ENCODE measurements at regions not wholly inside any gene's neighbourhood (a gene's known extent, or its start where the extent isn't known, plus 50 kb on each side); places are given as distances from the start of the nearest gene placed in this dataset.

GRCh38 chr2:121110924-121111323 lies 174.1 kb downstream of the TFCP2L1 start:
- no peak for DNase-seq (ENCODE audit: extremely low read depth, low read depth)

DNA sequence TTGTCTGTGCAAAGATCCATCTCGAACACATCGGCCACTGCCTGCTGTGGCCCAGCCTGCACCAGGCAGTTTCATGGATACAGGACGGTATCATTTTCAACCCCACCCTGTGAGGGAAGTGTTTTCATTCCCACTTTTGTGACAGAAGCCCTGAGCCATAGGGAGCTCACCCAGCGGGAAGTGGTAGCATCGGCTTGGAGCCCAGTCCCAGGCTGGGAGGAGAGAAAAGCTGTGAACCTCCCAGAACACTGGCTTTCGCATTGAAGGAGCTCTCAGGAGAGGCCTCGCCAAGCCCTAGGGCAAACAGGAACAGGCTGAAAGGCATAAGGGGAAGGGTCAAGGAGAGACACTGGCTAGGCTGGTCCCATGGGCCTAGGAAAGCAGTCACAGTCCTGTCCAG lies 166.1 kb downstream of the TFCP2L1 start:
- no peak for DNase-seq (ENCODE audit: extremely low read depth, low read depth)

GRCh38 chr2:121120411-121120810 lies 164.6 kb downstream of the TFCP2L1 start:
- DNase-seq (ENCODE audit: extremely low read depth, low read depth), result no peak

GRCh38 chr2:121120991-121121390 lies 164.0 kb downstream of the TFCP2L1 start:
- DNase-seq (ENCODE audit: extremely low read depth, low read depth), result no peak

DNA sequence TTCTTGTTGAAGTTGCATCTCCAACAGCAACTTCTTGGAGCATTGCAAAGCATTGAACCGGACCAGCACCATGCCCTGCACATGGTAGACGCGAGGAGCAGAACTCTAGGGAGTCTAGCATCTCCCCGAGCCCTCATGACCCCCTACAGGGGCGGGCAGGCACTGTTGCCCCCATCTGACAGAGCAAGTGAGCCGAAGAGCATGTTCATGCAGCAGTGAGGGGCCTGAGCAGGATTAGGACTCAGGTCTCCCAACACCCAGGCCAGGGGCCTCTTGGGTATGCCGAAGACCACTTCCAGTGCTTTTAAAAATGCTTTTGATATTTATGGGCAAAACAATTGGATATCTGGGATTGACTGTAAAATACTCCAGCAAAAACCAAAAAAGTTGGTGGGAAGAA lies 163.3 kb downstream of the TFCP2L1 start:
- no peak for DNase-seq (ENCODE audit: extremely low read depth, low read depth)

GRCh38 chr2:121123268-121123667 lies 161.7 kb downstream of the TFCP2L1 start:
- no peak for DNase-seq (ENCODE audit: extremely low read depth, low read depth)

GRCh38 chr2:121124330-121124729 lies 160.7 kb downstream of the TFCP2L1 start:
- no peak for DNase-seq (ENCODE audit: extremely low read depth, low read depth)

DNA sequence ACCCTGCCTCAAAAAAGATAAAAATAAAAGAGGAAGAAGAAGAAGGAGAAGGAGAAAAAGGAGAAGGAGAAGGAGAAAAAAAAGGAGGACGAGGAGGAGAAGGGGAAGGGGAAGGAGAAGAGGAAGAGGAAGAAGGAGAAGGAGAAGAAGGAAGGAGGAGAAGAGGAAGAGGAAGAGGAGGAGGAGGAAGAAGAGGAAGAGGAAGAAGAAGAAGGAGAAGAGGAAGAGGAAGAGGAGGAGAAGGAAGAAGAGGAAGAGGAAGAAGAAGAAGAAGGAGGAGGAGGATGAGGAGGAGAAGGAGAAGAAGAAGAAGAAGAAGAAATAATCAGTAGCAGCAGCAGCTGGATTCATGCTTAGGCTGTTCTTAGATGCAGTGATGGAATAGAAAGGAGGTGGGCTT lies 159.7 kb downstream of the TFCP2L1 start:
- no peak for DNase-seq (ENCODE audit: extremely low read depth, low read depth)

DNA sequence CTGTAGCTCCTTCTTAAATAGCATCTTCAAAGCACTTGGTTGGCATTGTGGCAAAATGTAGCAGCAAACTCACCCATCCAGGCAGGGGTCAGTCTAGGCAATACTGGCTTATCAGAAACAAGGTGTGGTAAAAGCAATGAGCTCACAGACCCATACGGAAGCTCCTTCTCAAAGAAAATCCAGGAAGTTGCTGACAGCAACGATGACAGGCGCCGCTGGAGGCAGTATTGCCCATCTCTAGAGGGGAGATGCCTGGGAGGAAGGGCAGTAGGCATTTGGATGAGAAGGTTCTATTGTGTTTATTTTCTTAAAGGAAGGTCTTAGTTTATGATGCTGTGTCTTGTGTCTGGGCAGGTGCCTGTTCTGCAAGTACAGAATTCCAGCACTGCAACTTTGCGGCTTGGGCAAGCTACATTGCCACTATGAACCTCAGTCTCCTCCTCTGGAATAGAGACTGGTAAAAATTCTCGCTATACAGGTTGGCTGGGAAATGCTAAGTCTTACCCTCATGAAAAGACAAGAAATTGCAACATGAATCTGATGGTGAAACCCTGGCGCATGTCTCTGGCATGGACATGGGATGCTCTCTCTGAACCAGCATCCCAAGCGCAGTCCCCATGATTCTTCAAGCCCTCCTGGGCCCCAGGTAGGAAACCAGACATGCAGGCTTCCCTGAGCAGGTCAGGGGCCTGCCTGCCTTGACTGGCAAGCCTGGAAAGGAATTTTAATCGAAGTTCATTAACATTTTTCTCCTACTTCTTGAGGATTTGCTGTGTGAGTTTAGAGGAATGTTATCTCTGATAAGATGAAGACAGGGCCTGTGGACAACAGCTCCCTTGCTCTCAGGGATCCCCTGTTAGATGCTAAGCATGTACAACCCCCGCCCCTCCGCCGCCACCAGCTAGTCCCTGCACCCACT lies 156.0 kb downstream of the TFCP2L1 start:
- DNase-seq (ENCODE audit: extremely low read depth, low read depth), result peak; percentile 42

DNA sequence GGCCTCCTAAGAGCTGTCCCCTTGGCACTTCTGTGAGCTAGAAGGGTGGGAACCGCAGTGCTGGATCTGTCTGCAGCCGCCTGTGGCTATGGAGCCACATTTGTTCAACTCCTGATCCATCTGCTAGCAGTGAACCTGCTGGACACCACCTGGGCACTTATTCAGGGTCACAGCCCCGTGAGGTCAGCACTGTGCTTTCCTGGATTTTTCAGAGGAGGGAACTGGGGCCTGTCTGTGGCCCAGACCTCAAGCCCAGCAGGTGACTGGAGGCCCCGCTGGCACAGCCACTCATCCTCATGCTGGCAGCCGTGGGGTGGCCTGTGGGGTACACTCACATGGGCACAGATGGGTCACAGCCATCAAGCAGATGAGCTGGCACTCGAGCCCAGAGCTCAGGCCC lies 155.3 kb downstream of the TFCP2L1 start:
- no peak for DNase-seq (ENCODE audit: extremely low read depth, low read depth)

DNA sequence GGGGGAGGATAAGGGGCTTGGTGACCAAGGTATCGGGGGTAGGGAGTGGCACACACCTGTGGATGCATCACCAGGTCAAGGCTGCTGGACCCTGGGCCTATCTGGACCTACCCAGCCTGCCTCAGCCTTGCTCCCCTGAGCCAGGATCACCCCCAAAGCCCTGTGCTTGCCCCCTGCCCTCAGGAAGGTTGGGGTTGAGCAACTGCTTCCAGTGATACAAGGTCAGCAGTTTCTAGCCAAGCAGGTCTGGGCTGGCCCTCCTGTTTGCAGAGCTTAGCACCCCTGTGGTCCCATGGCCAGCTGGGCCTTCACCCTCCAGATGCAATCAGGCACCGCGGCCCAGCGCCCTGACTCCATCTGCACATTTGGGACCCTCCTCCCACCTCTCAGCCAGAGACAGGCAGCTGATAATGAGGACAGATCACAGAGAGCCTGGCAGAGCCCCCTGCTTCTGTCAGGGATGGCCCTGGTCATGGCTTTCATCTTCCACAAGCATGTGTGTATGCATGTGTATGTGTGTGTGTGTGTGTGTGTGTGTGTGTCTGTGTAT lies 154.6 kb downstream of the TFCP2L1 start:
- DNase-seq (ENCODE audit: extremely low read depth, low read depth), result no peak

DNA sequence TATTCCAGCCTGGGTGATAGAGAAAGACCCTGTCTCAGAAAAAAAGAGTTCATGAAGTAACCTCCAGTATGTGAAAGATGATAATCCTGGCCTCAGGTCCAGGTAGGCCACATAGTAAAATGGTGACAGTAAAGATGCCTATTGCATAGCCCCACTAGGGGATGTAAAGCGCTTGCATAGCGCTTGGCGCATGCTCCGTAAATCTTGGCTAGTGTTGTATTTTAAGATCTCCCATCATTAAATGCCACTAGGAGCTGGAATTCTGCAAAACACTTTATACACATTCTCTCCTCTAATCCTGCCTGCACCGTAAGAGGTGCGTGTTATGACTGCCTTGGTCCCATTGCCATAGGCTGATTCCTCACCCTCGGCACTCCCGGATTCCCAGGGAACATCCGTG lies 153.6 kb downstream of the TFCP2L1 start:
- DNase-seq (ENCODE audit: extremely low read depth, low read depth), result no peak

- DNase-seq (ENCODE audit: extremely low read depth, low read depth), result no peak
Observed at GRCh38 chr2:121132054-121132761, 152.8 kb downstream of the TFCP2L1 start.

- no peak for DNase-seq (ENCODE audit: extremely low read depth, low read depth)
Observed at GRCh38 chr2:121132762-121133107, 152.3 kb downstream of the TFCP2L1 start.

GRCh38 chr2:121133551-121134319 lies 151.3 kb downstream of the TFCP2L1 start:
- DNase-seq (ENCODE audit: extremely low read depth, low read depth), result no peak

DNA sequence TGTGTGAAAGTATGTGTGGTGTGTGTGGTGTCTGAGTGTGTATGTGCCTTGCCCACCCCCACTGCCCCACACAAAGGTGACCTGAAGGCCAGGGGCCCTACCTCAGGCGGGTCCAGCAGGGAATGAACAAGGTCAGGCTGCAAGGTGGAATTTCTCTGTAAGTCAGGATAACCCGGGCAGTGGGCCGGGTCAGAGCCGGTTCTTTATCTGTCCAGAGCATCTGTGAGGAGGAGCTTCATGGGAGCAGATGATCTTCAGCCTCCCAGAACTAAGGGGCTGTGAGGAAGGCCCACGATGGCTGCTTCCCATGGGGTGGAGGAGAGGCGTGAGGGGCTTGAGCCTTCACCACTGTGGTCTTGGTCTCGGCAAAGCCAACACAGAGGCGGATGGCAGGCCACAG lies 150.3 kb downstream of the TFCP2L1 start:
- DNase-seq (ENCODE audit: extremely low read depth, low read depth), result no peak

DNA sequence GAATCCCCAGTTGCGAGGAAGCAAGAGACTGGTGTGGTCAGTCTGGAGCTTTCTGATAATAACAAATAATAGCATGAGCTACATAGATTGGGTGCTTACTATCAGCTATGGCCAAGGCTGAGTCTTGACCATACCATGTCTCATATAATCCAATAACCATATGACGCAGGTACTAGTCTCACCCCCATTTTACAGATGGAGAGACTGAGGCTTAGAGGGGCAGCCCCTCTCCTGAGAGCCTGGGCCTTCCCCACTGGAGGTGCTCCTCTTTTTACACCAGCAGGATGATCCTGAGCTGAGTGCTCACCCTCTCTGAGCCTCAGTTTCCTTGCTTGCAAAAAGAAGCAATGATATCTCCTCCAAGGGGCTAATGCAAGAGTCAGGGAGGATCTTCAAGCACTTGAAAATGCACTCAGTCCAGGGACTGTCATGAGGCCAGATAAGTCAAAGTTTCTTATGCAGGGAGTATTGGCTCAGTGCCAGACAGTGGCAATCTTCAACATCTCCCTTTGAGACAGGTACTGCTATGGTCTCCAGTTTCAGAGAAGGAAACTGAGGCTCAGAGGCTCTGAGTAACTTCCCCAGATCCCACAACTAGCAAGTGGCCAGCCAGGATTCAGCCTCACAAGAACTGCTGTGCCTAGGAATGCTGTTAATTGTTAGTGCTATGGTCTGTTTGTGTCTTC lies 149.7 kb downstream of the TFCP2L1 start:
- no peak for DNase-seq (ENCODE audit: extremely low read depth, low read depth)

DNA sequence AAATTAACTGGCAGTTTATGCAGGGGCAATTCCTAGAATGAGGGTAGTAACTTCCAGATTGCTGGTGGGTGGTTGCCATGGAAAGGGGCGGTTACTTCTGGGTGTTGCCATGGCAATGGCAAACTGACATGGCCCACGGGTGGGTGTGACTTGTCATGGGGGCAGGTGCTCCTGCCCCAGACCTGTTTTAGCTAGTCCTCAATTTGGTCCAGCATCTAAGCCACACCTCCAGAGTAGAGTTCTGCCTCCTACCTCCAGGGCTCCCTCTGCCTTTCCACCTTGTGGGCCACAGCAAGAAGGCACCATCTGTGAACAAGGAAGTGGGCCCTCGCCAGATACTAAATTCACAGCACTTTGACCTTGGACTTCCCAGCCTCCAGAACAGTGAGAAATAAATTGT lies 148.7 kb downstream of the TFCP2L1 start:
- no peak for DNase-seq (ENCODE audit: extremely low read depth, low read depth)

- no peak for DNase-seq (ENCODE audit: extremely low read depth, low read depth)
Observed at GRCh38 chr2:121137571-121137970, 147.4 kb downstream of the TFCP2L1 start.

- no peak for DNase-seq (ENCODE audit: extremely low read depth, low read depth)
Observed at GRCh38 chr2:121140734-121141133, 144.3 kb downstream of the TFCP2L1 start.

DNA sequence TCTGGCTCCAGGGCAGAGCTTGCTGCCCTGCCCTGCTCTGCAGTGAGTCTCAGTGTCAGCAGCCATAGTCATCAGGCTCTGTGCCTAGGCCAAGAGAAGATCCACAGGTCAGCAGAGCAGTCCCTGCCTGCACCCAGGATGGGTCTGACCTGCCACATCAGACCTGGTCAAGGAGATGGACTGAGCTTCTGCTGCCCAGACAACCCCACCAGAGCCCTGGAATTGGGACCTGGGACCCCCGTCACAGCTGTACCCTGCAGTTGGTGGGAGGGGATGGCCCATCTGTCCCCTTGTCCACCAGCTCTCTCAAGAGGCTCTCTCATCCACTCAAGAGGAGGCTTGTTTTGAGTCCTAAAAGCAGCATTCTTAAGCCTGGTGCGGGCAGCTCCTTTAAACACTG lies 142.6 kb downstream of the TFCP2L1 start:
- DNase-seq (ENCODE audit: extremely low read depth, low read depth), result no peak
